KG1 (cell line): ENCODE measurements at regions not wholly inside any gene's neighbourhood (a gene's known extent, or its start where the extent isn't known, plus 50 kb on each side); places are given as distances from the start of the nearest gene placed in this dataset.

ENCODE experiments used
- DNase-seq: peaks from one replicate; lab custom pipeline; 2025; lab: John Stamatoyannopoulos, UW

- DNase-seq: no peak
Measured at GRCh38 chr6:48818052-48818412, 645.0 kb downstream of the MMUT start.

GRCh38 chr6:48817333-48818051 lies 645.6 kb downstream of the MMUT start:
- no peak for DNase-seq

DNA sequence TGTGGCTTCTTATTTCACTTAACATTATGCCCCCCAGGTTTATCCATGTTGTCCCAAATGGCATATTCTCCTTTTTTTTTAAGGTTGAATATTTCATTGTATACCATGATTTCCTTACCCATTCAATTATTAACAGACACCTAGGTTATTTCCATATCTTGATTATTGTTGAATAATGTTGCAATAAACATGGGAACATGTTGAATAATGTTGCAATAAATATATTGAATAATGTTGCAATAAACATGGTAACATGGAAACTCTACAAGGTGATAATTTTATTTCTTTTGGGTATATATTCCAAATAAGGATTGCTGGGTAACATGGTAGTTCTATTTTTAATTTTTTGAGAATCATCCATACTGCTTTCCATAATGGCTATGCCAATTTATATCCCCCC lies 648.1 kb downstream of the MMUT start:
- no peak for DNase-seq

DNA sequence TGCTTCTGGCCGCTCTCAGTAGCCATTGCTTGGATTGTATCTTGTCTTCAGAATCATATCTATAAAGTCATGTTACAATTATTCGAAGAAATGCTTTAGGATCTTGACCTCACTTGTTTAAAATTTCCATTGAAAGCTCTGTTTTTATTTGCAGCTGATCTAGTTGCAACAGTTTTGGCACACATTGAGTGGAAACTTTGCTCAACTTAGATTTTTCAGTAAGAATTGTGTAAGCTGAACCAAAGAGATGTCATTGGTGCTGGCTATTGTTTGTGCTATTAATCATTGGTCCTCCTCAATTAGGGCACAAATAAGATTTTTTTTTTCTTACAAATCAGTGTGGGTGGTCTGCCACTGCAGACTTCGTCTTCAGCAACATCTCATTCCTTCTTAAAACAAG lies 649.2 kb downstream of the MMUT start:
- DNase-seq: no peak

DNA sequence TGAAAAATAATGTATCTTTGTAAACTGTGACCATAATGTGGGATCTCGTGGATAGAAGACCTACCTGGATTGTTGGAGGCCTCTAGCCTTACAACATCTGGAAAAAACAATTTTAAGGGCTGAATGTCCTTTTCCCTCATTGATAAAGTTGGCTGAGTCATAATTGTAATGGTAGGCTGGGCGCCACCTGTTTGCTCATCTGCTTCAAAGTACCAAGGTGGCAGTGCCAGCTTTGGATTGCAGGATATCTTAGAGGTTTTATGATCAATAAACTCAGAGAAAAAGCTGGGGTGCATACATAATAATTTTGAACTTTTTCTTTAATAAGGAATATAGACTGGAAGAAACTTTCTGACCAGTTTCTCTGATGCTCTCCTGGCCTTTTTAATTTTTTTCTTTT lies 653.4 kb downstream of the MMUT start:
- DNase-seq: no peak

DNA sequence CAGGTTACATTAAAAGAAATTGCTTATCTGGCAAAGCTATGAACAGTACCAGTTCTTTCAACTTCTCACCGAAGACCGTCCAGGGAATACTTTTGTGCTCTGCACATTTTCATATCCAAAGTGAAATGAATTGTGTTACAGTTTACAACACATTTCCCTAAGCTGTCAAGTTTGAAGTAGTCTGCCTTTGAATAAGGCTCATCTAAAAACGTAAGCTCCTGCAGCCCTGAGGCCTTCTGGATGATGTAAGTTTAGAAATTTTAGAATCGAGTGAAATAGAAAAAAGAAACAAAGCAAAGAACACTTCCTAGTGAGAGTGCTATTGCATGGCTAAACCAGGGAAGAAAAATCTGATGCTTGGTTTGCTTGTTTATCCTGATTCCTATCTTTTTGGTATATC lies 653.8 kb downstream of the MMUT start:
- no peak for DNase-seq

DNA sequence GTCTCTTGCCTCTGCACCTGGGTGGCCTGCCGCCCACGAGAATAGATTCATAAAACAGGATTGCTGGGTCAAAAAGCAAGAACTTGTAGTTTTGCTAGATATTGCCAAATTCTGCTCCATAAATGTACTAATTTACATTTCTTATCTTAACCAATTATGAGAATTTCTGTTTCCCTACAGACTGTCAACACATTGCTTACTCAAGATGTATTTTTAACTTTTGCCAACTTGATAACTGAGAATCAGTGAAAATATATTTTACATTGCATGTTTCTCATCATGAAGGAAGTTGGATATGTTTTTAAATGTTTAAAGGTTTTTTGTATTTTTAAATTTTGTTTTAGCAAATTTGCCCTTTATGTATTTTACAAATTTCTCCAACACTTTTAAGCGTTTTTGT lies 664.8 kb downstream of the MMUT start:
- no peak for DNase-seq

- no peak for DNase-seq
Measured at GRCh38 chr6:48782225-48782624, 671.2 kb upstream of the PTCHD4 start.

- DNase-seq: no peak
Measured at GRCh38 chr6:48777411-48777810, 666.4 kb upstream of the PTCHD4 start.

GRCh38 chr6:48775157-48775556 lies 664.2 kb upstream of the PTCHD4 start:
- no peak for DNase-seq

DNA sequence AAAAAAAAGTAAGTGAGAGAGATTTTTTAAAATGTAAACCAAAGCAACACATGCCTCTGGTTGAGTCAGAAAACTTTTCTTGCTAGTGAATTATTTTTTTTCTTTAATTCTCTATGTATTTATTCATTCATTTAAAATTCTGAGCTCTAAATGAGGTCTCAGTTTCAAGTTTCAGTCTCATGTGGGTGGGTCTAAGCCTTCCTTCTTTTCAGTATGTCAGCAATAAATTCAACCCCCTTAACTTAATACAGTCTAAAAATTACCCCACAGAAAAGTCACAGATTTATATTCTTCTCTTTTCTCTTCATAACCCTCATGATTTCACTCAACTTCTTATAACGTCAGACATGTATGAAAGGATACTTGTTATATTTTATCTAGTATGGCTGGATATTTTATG lies 663.3 kb upstream of the PTCHD4 start:
- no peak for DNase-seq

- DNase-seq: no peak
Measured at GRCh38 chr6:48766349-48766748, 655.4 kb upstream of the PTCHD4 start.

GRCh38 chr6:48765352-48765961 lies 654.5 kb upstream of the PTCHD4 start:
- no peak for DNase-seq

- no peak for DNase-seq
Measured at GRCh38 chr6:48764286-48765044, 653.5 kb upstream of the PTCHD4 start.

DNA sequence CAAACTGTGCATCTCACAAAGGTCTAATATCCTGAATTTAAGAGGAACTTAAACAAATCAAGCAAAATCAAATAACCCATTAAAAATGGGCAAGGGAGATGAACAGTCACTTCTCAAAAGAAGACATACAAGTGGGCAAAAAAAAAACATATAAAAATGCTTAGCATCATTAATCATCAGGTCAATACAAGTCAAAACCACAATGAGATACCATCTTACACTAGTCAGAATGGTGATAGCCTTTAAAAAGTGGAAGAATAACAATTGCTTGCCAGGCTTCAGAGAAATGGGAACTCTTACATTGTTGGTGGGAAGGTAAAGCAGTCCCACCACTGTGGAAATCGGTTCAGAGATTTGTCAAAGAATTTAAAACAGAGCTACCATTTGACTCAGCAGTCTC lies 646.7 kb upstream of the PTCHD4 start:
- DNase-seq: no peak

GRCh38 chr6:48755315-48755714 lies 644.3 kb upstream of the PTCHD4 start:
- no peak for DNase-seq

GRCh38 chr6:48754641-48755040 lies 643.6 kb upstream of the PTCHD4 start:
- no peak for DNase-seq

GRCh38 chr6:48750861-48751260 lies 639.9 kb upstream of the PTCHD4 start:
- DNase-seq: no peak

DNA sequence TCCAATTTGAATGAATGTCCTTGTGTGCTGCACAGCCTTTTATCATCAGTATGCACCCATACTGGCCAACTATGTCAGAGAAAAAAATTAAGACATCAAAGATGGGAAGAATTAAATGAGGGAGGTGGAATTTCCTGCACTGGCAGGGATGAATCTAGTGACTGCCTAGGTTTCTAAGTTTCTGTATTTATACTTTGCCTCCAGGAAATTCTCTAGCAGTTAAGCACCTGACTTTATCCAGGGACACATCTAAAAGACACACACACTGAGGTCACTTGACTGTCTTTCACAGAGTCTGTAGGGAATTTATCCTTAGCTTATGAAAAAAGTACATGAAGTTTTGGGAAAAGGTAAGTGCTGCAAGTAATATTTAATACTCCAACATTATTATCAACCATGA lies 636.5 kb upstream of the PTCHD4 start:
- DNase-seq: no peak

DNA sequence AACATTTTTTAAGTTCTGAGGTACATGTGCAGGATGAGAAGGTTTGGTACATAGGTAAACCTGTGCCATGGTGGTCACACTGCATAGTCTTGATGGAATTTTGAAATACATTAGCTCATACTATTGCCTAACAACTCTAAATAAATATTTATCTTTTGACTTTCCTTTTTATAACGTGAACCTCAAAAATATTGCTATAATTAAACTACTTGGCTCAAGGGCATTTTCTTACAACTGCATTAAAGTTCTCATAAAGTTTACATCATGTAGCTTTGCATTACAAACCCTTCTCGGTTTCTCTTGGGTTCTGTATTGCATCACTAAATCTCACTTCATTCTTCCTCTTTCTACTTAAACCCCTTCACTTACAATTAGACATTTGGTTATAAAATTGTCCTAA lies 636.0 kb upstream of the PTCHD4 start:
- DNase-seq: no peak

GRCh38 chr6:48744948-48745347 lies 634.0 kb upstream of the PTCHD4 start:
- DNase-seq: no peak

GRCh38 chr6:48743738-48744137 lies 632.7 kb upstream of the PTCHD4 start:
- DNase-seq: no peak

GRCh38 chr6:48736501-48737206 lies 625.7 kb upstream of the PTCHD4 start:
- DNase-seq: no peak
